ENCODE measurements at regions not wholly inside any gene's neighbourhood (a gene's known extent, or its start where the extent isn't known, plus 50 kb on each side); places are given as distances from the start of the nearest gene placed in this dataset.

DNA sequence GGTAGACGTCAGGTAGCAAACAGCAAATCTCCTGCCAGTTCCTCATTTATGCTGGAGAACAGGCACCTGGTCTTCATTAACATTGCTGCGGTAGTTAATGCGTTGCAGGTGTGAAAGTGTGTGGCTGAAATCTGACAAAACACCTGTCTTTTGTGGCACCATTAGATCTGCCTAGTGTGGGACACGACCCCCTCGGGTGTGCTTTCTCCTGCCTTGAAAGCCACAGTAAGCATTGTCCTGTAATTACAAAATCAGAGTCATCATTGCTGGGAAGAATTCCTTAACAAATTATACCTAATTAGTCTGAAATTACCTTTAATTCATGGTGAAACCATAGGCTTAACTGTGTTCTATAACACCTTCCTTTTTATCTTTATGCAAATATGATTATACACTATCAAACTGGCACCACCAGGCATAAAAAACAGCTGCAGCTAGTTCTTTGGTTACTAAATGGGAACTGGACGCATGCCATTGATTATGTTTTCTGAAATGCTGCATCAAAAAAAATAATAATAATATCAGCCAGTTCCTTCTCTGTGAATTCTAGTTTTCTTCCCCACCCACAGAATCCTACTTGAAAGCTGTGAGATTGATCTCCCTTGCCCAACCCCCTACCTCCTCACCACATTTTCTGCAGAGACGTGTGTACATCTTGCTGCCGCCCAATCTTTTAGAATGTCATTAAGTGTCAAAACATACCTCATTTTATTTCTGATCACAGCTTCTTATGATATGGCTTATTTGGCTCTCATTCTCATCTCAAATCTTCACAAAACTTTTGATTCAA, 374.0 kb downstream of the NFIB start:
- peaks cover 0 to 2% (median 0%) of the 10 kb centered on the region in 3 donors for H3K9me3 ChIP-seq (ENCODE audit: control extremely low read depth in 1 of 3, control insufficient read depth in 2 of 3, insufficient read depth in 1 of 3, low read length in 2 of 3)
- DNase-seq (no peak), ATAC-seq (ENCODE audit: low read depth) (no peak)
- Mint-ChIP-seq H3K4me3 (no peak overlapping the region), H3K9me3 (ENCODE audit: insufficient read depth) (no peaks in the 10 kb centered on the region), H3K4me1 (no peaks in the 10 kb centered on the region), H3K27ac (no peak overlapping the region), H3K27me3 (no peaks in the 10 kb centered on the region)
- H3K36me3 ChIP-seq (replicated peaks in 1 of 2; ENCODE audit: control extremely low read depth in 1 of 2, control insufficient read depth in 1 of 2, extremely low read depth in 1 of 2, insufficient read depth in 2 of 2, low read length in 1 of 2) = no peaks in the 10 kb centered on the region
- TF ChIP-seq, protein P1, sequence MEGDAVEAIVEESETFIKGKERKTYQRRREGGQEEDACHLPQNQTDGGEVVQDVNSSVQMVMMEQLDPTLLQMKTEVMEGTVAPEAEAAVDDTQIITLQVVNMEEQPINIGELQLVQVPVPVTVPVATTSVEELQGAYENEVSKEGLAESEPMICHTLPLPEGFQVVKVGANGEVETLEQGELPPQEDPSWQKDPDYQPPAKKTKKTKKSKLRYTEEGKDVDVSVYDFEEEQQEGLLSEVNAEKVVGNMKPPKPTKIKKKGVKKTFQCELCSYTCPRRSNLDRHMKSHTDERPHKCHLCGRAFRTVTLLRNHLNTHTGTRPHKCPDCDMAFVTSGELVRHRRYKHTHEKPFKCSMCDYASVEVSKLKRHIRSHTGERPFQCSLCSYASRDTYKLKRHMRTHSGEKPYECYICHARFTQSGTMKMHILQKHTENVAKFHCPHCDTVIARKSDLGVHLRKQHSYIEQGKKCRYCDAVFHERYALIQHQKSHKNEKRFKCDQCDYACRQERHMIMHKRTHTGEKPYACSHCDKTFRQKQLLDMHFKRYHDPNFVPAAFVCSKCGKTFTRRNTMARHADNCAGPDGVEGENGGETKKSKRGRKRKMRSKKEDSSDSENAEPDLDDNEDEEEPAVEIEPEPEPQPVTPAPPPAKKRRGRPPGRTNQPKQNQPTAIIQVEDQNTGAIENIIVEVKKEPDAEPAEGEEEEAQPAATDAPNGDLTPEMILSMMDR (IDR thresholded peaks at IDR 0.05) = no peak
- no peaks in the 10 kb centered on the region for H3K4me1 ChIP-seq (ENCODE audit: control insufficient read depth in 2 of 2, insufficient read depth in 2 of 2, low read length in 2 of 2)
- H3K4me3 ChIP-seq (ENCODE audit: control extremely low read depth in 1 of 5, extremely low read depth in 1 of 5, insufficient read depth in 1 of 5, low read depth in 2 of 5, low read length in 4 of 5) = no peak overlapping the region
- ChIA-PET POLR2A (no interaction called here), CTCF (no interaction called here)
- no peak overlapping the region for H3K4me2 ChIP-seq (replicated peaks; ENCODE audit: low read depth, low read length, poor library complexity, severe bottlenecking)
- 96% methylated on average over 3 of the region's 8 CpGs for WGBS (ENCODE audit: insufficient coverage)
- no peaks in the 10 kb centered on the region for H3K27me3 ChIP-seq (replicated peaks in 1 of 4; ENCODE audit: control extremely low read depth in 1 of 4, control insufficient read depth in 3 of 4, insufficient read depth in 4 of 4, low read length in 3 of 4)
- no peak overlapping the region for H2AFZ ChIP-seq (ENCODE audit: insufficient read depth, low read depth, low read length, poor library complexity, severe bottlenecking)
- no peaks in the 10 kb centered on the region for H4K20me1 ChIP-seq (ENCODE audit: control insufficient read depth, insufficient read depth, low read length, poor library complexity, severe bottlenecking)
- no peaks in the 10 kb centered on the region for H3K79me2 ChIP-seq (ENCODE audit: control insufficient read depth, insufficient read depth, low read length)
- H3K9ac ChIP-seq (ENCODE audit: low read length) = no peak overlapping the region
- intact Hi-C loops (cut with micrococcal nuclease) = no loop called here
- H3K27ac ChIP-seq (ENCODE audit: low read length in 2 of 2) = no peak overlapping the region

DNA sequence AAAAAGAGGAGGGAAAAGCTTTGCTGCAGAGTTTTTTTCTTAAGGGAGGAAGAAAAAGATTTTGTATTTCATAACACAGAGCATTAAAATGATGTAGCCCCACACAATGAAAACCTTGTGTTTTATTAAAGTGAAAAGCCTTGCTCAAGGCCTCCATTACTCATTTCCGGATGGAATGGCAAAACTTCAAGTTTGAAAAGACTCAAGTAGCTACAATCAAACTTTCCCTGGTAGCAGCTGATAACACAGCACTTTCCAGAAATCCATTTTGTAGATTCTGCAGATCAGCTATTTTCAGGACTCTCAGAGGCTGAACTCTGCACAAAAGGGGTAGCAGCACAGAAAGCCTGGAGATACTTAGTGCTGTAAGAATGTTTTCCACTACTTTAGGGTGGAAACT, 374.8 kb downstream of the NFIB start:
- DNase-seq (no peak), ATAC-seq (ENCODE audit: low read depth) (no peak)
- no peak overlapping the region for H3K27ac Mint-ChIP-seq
- TF ChIP-seq EZH2 (IDR thresholded peaks at IDR 0.05; ENCODE audit: borderline replicate concordance, insufficient read depth, low read depth, low read length, poor library complexity, severe bottlenecking) = no peak
- TF ChIP-seq, protein P1 (IDR thresholded peaks at IDR 0.05) = no peak
- WGBS (ENCODE audit: insufficient coverage) = 100% methylated on average over 1 of the region's 1 CpG
- no peak overlapping the region for H3K4me3 ChIP-seq (ENCODE audit: control extremely low read depth in 1 of 5, extremely low read depth in 1 of 5, insufficient read depth in 1 of 5, low read depth in 2 of 5, low read length in 4 of 5)
- no peak overlapping the region for H3K4me2 ChIP-seq (replicated peaks; ENCODE audit: low read depth, low read length, poor library complexity, severe bottlenecking)
- ChIA-PET CTCF (no interaction called here), POLR2A (no interaction called here)
- no peak overlapping the region for H3K27ac ChIP-seq (ENCODE audit: low read length in 2 of 2)
- H3K27me3 ChIP-seq (replicated peaks in 1 of 4; ENCODE audit: control extremely low read depth in 1 of 4, control insufficient read depth in 3 of 4, insufficient read depth in 4 of 4, low read length in 3 of 4) = no peaks in the 10 kb centered on the region
- intact Hi-C loops (cut with micrococcal nuclease) = no loop called here
- H3K9me3 Mint-ChIP-seq (ENCODE audit: insufficient read depth) = no peaks in the 10 kb centered on the region
- no peaks in the 10 kb centered on the region for H3K4me1 Mint-ChIP-seq
- H3K9me3 ChIP-seq (ENCODE audit: control extremely low read depth in 1 of 3, control insufficient read depth in 2 of 3, insufficient read depth in 1 of 3, low read length in 2 of 3) = no peaks in the 10 kb centered on the region
- no peaks in the 10 kb centered on the region for H3K4me1 ChIP-seq (ENCODE audit: control insufficient read depth in 2 of 2, insufficient read depth in 2 of 2, low read length in 2 of 2)
- H3K36me3 ChIP-seq (replicated peaks in 1 of 2; ENCODE audit: control extremely low read depth in 1 of 2, control insufficient read depth in 1 of 2, extremely low read depth in 1 of 2, insufficient read depth in 2 of 2, low read length in 1 of 2) = no peaks in the 10 kb centered on the region
- no peak overlapping the region for H3K4me3 Mint-ChIP-seq
- H2AFZ ChIP-seq (ENCODE audit: insufficient read depth, low read depth, low read length, poor library complexity, severe bottlenecking) = no peak overlapping the region
- H3K79me2 ChIP-seq (ENCODE audit: control insufficient read depth, insufficient read depth, low read length) = no peaks in the 10 kb centered on the region
- no peak overlapping the region for H3K9ac ChIP-seq (ENCODE audit: low read length)
- H3K27me3 Mint-ChIP-seq = no peaks in the 10 kb centered on the region
- no peaks in the 10 kb centered on the region for H4K20me1 ChIP-seq (ENCODE audit: control insufficient read depth, insufficient read depth, low read length, poor library complexity, severe bottlenecking)

Measured in B cell (primary cell).